ENCODE measurements at regions not wholly inside any gene's neighbourhood (a gene's known extent, or its start where the extent isn't known, plus 50 kb on each side); places are given as distances from the start of the nearest gene placed in this dataset.
"Not testable (repeated sequence)": the region's sequence is repeated elsewhere in the genome, so short reads cannot be mapped to it uniquely, and the experiment has no call there.

GRCh38 chr15:61336026-61336638 lies 107.0 kb upstream of the RORA start:
- no peaks in the 10 kb centered on the region for H3K9me3 Mint-ChIP-seq
- intact Hi-C loops (cut with micrococcal nuclease): no loop called here
- H3K4me3 Mint-ChIP-seq: no peak overlapping the region
- no peaks in the 10 kb centered on the region for H3K4me1 Mint-ChIP-seq
- H3K27me3 Mint-ChIP-seq: peaks cover 4% of the 10 kb centered on the region
- DNase-seq: no peak
- H3K27ac Mint-ChIP-seq: no peak overlapping the region
- no peaks in the 10 kb centered on the region for H3K36me3 Mint-ChIP-seq (ENCODE audit: low read depth)

DNA sequence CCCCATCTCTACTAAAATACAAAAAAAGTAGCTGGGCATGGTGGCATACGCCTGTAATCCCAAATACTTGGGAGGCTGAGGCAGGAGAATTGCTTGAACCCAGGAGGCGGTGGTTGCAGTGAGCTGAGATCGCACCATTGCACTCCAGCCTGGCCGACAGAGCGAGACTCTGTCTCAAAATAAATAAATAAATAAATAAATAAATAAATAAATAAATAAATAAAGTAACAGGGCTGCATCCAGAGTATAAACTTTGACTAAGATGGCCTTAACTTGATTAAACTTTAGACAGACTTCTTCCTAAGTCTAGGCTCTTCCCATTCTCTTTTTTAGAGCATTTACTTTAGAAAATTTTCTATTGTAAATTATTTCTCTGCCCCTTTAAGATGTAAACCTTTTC lies 105.6 kb upstream of the RORA start:
- H3K27ac Mint-ChIP-seq; H3K4me3 Mint-ChIP-seq; H3K4me1 Mint-ChIP-seq; H3K36me3 Mint-ChIP-seq (ENCODE audit: low read depth); intact Hi-C loops (cut with micrococcal nuclease); H3K9me3 Mint-ChIP-seq; H3K27me3 Mint-ChIP-seq; DNase-seq: not testable (repeated sequence)

GRCh38 chr15:61331019-61331418 lies 101.9 kb upstream of the RORA start:
- H3K4me1 Mint-ChIP-seq: no peaks in the 10 kb centered on the region
- intact Hi-C loops (cut with micrococcal nuclease): no loop called here

GRCh38 chr15:61327019-61327631 lies 98.0 kb upstream of the RORA start:
- Mint-ChIP-seq H3K4me1 (no peaks in the 10 kb centered on the region), H3K4me3 (no peak overlapping the region), H3K36me3 (ENCODE audit: low read depth) (no peaks in the 10 kb centered on the region), H3K9me3 (no peaks in the 10 kb centered on the region), H3K27me3 (peaks cover 3% of the 10 kb centered on the region), H3K27ac (no peak overlapping the region)
- intact Hi-C loops (cut with micrococcal nuclease): no loop called here
- no peak for DNase-seq

More at GRCh38 chr15:61331019-61331418, 101.9 kb upstream of the RORA start:
- H3K36me3 Mint-ChIP-seq (ENCODE audit: low read depth): no peaks in the 10 kb centered on the region
- no peak for DNase-seq
- peaks cover 4% of the 10 kb centered on the region for H3K27me3 Mint-ChIP-seq
- no peak overlapping the region for H3K4me3 Mint-ChIP-seq
- H3K9me3 Mint-ChIP-seq: no peaks in the 10 kb centered on the region
- H3K27ac Mint-ChIP-seq: no peak overlapping the region

DNA sequence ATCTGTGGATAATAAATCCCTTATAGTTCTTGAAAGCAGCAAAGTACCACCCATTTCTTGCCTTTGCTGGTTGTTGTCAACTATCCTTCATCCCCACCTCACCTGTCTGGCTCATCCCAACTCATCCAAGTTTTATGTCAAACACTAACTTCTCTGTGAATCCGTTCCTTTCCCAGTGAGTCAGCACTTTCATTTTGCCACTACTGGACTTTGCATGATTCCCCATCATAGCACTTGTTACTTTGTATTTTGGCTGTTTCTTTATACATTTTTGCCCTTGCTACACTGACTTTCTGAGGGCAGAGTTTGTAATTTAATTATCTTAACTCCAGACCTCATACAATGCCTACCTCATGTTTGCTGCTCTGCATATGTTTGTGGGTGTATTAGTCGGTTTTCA lies 90.8 kb upstream of the RORA start:
- Mint-ChIP-seq H3K9me3 (peaks cover 4% of the 10 kb centered on the region), H3K27me3 (peaks cover 2% of the 10 kb centered on the region), H3K36me3 (ENCODE audit: low read depth) (no peaks in the 10 kb centered on the region), H3K4me3 (no peak overlapping the region), H3K27ac (no peak overlapping the region), H3K4me1 (no peaks in the 10 kb centered on the region)
- DNase-seq: no peak
- intact Hi-C loops (cut with micrococcal nuclease): no loop called here

DNA sequence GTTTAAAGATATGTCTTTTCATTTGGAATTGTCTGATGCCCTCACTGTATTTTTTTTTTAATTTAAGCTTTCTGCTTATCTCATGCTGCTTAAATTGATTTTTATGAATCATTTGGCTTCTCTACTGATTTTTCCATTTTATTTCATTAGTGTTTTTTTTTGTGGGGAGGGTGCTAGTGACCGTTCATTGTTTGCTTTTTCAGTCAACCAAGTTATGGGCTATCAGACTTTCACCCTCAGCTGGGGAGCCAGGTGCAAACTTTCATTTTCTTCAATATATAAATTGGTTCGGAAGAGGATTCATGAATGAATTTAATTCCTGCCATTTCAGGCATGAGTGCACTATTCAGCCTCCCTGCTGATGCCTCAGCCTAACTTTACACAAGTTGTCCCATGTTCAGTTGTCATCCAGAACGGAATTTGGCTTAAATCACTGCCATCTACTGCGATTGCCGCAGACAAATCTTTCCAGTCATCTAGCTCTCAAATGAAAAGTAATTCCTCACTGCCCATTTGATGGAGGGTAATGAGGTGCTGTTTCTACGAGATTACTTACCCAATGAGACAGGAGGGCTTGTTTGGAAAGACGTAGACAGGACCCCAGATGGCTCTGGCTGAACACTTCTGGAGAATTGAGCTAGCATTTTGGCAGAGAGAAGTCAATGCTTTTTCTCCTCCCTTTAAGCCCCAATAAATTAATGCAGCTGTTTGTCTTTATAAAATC lies 89.9 kb upstream of the RORA start:
- Mint-ChIP-seq H3K27me3 (peaks cover 2% of the 10 kb centered on the region), H3K4me1 (no peaks in the 10 kb centered on the region), H3K4me3 (no peak overlapping the region), H3K36me3 (ENCODE audit: low read depth) (no peaks in the 10 kb centered on the region), H3K9me3 (peaks cover 4% of the 10 kb centered on the region), H3K27ac (no peak overlapping the region)
- no peak for DNase-seq
- intact Hi-C loops (cut with micrococcal nuclease): no loop called here

- H3K4me1 Mint-ChIP-seq: no peaks in the 10 kb centered on the region
- no peak for DNase-seq
- no peaks in the 10 kb centered on the region for H3K36me3 Mint-ChIP-seq (ENCODE audit: low read depth)
- intact Hi-C loops (cut with micrococcal nuclease): no loop called here
- peaks cover 2% of the 10 kb centered on the region for H3K27me3 Mint-ChIP-seq
- peaks cover 4% of the 10 kb centered on the region for H3K9me3 Mint-ChIP-seq
- H3K27ac Mint-ChIP-seq: no peak overlapping the region
- H3K4me3 Mint-ChIP-seq: no peak overlapping the region
These were observed 89.2 kb upstream of the RORA start for GRCh38 chr15:61318301-61318700.

- H3K36me3 Mint-ChIP-seq (ENCODE audit: low read depth): no peaks in the 10 kb centered on the region
- H3K27ac Mint-ChIP-seq: no peak overlapping the region
- H3K9me3 Mint-ChIP-seq: peaks cover 4% of the 10 kb centered on the region
- intact Hi-C loops (cut with micrococcal nuclease): no loop called here
- no peaks in the 10 kb centered on the region for H3K4me1 Mint-ChIP-seq
- H3K4me3 Mint-ChIP-seq: no peak overlapping the region
- no peak for DNase-seq
- H3K27me3 Mint-ChIP-seq: peaks cover 5% of the 10 kb centered on the region
These were observed 86.4 kb upstream of the RORA start for GRCh38 chr15:61315471-61315870.

- intact Hi-C loops (cut with micrococcal nuclease): no loop called here
- no peak for DNase-seq
These were observed 85.3 kb upstream of the RORA start for GRCh38 chr15:61314427-61314826.

DNA sequence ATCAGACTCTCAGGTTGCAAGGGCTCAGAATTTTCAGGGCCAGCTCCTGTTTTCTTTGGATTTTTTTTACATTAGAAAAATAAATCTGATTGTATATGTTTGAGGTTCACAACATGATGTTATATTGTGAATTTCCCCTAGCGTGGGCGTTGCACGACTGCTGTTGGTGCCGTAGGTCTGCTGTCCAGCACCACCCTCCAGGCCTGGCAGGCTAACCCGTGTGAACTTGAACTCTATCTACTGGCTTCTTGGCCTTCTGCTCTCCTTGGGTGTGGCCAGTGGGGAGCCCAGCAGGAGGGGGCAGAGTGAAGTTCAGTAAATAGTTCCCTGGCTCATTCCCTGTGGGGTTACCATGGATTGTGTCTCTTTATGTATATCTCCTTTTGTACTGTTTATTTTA lies 80.5 kb upstream of the RORA start:
- Mint-ChIP-seq H3K4me3 (no peak overlapping the region), H3K27ac (no peak overlapping the region), H3K36me3 (ENCODE audit: low read depth) (no peaks in the 10 kb centered on the region), H3K9me3 (peaks cover 3% of the 10 kb centered on the region), H3K4me1 (no peaks in the 10 kb centered on the region), H3K27me3 (peaks cover 2% of the 10 kb centered on the region)
- no peak for DNase-seq
- intact Hi-C loops (cut with micrococcal nuclease): no loop called here

More at GRCh38 chr15:61314427-61314826, 85.3 kb upstream of the RORA start:
- Mint-ChIP-seq H3K36me3 (ENCODE audit: low read depth) (no peaks in the 10 kb centered on the region), H3K27me3 (peaks cover 2% of the 10 kb centered on the region), H3K9me3 (no peaks in the 10 kb centered on the region), H3K4me3 (no peak overlapping the region), H3K4me1 (no peaks in the 10 kb centered on the region), H3K27ac (no peak overlapping the region)

DNA sequence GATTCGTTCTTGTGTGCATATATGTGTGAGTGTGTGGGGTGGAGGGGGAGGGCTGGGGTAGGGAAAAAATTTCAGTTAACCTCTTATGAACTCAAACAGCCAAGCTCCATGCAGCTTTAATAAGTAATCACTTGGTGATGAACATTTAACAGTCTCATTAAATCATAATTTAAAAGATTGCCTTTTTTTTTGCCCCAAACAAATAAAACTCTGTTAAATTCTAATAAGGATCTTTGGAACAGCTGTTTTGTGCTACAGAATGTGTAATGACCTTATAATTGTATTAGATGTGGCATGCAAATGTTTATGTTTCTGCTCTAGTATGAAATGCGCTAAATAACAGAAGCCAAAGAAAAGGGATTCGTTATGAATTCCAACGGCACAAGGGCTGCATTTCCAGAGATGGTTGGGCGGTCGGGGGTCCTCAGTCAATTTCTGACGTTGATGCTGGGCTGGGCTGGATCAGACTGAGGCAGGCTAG lies 80.0 kb upstream of the RORA start:
- intact Hi-C loops (cut with micrococcal nuclease): no loop called here
- H3K27me3 Mint-ChIP-seq: peaks cover 2% of the 10 kb centered on the region
- no peak overlapping the region for H3K27ac Mint-ChIP-seq
- H3K36me3 Mint-ChIP-seq (ENCODE audit: low read depth): no peaks in the 10 kb centered on the region
- DNase-seq: no peak
- peaks cover 3% of the 10 kb centered on the region for H3K9me3 Mint-ChIP-seq
- H3K4me3 Mint-ChIP-seq: no peak overlapping the region
- H3K4me1 Mint-ChIP-seq: no peaks in the 10 kb centered on the region

GRCh38 chr15:61308437-61308836 lies 79.3 kb upstream of the RORA start:
- H3K4me1 Mint-ChIP-seq: no peaks in the 10 kb centered on the region
- H3K27me3 Mint-ChIP-seq: peaks cover 2% of the 10 kb centered on the region
- no peaks in the 10 kb centered on the region for H3K36me3 Mint-ChIP-seq (ENCODE audit: low read depth)
- H3K4me3 Mint-ChIP-seq: no peak overlapping the region
- intact Hi-C loops (cut with micrococcal nuclease): no loop called here
- no peak for DNase-seq
- no peak overlapping the region for H3K27ac Mint-ChIP-seq
- H3K9me3 Mint-ChIP-seq: peaks cover 3% of the 10 kb centered on the region

GRCh38 chr15:61307474-61307873 lies 78.4 kb upstream of the RORA start:
- no peaks in the 10 kb centered on the region for H3K27me3 Mint-ChIP-seq
- DNase-seq: no peak
- no peak overlapping the region for H3K4me3 Mint-ChIP-seq
- no peaks in the 10 kb centered on the region for H3K4me1 Mint-ChIP-seq
- intact Hi-C loops (cut with micrococcal nuclease): no loop called here
- H3K9me3 Mint-ChIP-seq: peaks cover 3% of the 10 kb centered on the region
- no peaks in the 10 kb centered on the region for H3K36me3 Mint-ChIP-seq (ENCODE audit: low read depth)
- H3K27ac Mint-ChIP-seq: no peak overlapping the region

GRCh38 chr15:61301701-61302100 lies 72.6 kb upstream of the RORA start:
- intact Hi-C loops (cut with micrococcal nuclease): no loop called here
- Mint-ChIP-seq H3K4me3 (no peak overlapping the region), H3K4me1 (no peaks in the 10 kb centered on the region), H3K27ac (no peak overlapping the region), H3K27me3 (no peaks in the 10 kb centered on the region), H3K9me3 (peaks cover 3% of the 10 kb centered on the region), H3K36me3 (ENCODE audit: low read depth) (no peaks in the 10 kb centered on the region)
- no peak for DNase-seq
